GM21825 (cell line): ENCODE measurements at regions not wholly inside any gene's neighbourhood (a gene's known extent, or its start where the extent isn't known, plus 50 kb on each side); places are given as distances from the start of the nearest gene placed in this dataset.
"Not testable (repeated sequence)": the region's sequence is repeated elsewhere in the genome, so short reads cannot be mapped to it uniquely, and the experiment has no call there.

ENCODE experiments used
- ATAC-seq: cut with Tn5 transposase; IDR thresholded peaks from one replicate; pipeline ENCODE4 v1.9.1; 2021; ENCODE audit warnings: mild to moderate bottlenecking, moderate library complexity; ENCODE audit not compliant: unreplicated experiment

GRCh38 chr15:20019758-20020157 is 521.8 kb downstream of the GOLGA6L6 start:
- not testable (repeated sequence) for ATAC-seq

GRCh38 chr15:20017581-20017980 is 524.0 kb downstream of the GOLGA6L6 start:
- ATAC-seq = not testable (repeated sequence)

- ATAC-seq = not testable (repeated sequence)
Observed at GRCh38 chr15:20016941-20017340, 524.7 kb downstream of the GOLGA6L6 start.

GRCh38 chr15:20012837-20013236 is 528.8 kb downstream of the GOLGA6L6 start:
- not testable (repeated sequence) for ATAC-seq

- ATAC-seq = not testable (repeated sequence)
Observed at GRCh38 chr15:20010759-20011158, 530.8 kb downstream of the GOLGA6L6 start.

GRCh38 chr15:20009619-20010018 is 532.0 kb downstream of the GOLGA6L6 start:
- ATAC-seq = not testable (repeated sequence)

- not testable (repeated sequence) for ATAC-seq
Observed at GRCh38 chr15:20007338-20007737, 534.3 kb downstream of the GOLGA6L6 start.

GRCh38 chr15:20003471-20003870 is 538.1 kb downstream of the GOLGA6L6 start:
- not testable (repeated sequence) for ATAC-seq

GRCh38 chr15:20002560-20002959 is 539.0 kb downstream of the GOLGA6L6 start:
- not testable (repeated sequence) for ATAC-seq

GRCh38 chr15:19996574-19997194 is 544.9 kb downstream of the GOLGA6L6 start:
- not testable (repeated sequence) for ATAC-seq

- not testable (repeated sequence) for ATAC-seq
Observed at GRCh38 chr15:19995296-19995695, 546.3 kb downstream of the GOLGA6L6 start.

- ATAC-seq = no peak
Observed at GRCh38 chr15:19992428-19992827, 549.2 kb downstream of the GOLGA6L6 start.

- ATAC-seq = no peak
Observed at GRCh38 chr15:19988094-19988660, 553.4 kb downstream of the GOLGA6L6 start.

GRCh38 chr15:19987389-19988048 is 554.1 kb downstream of the GOLGA6L6 start:
- no peak for ATAC-seq

- no peak for ATAC-seq
Observed at GRCh38 chr15:19984101-19984500, 557.5 kb downstream of the GOLGA6L6 start.

GRCh38 chr15:19974998-19975397 is 566.6 kb downstream of the GOLGA6L6 start:
- no peak for ATAC-seq

GRCh38 chr15:19973718-19974117 is 567.9 kb downstream of the GOLGA6L6 start:
- ATAC-seq = no peak

- ATAC-seq = not testable (repeated sequence)
Observed at GRCh38 chr15:19972582-19972981, 569.0 kb downstream of the GOLGA6L6 start.

GRCh38 chr15:19965574-19965973 is 576.0 kb downstream of the GOLGA6L6 start:
- not testable (repeated sequence) for ATAC-seq

GRCh38 chr15:19964480-19964879 is 577.1 kb downstream of the GOLGA6L6 start:
- not testable (repeated sequence) for ATAC-seq

GRCh38 chr15:19956124-19956796 is 585.3 kb downstream of the GOLGA6L6 start:
- no peak for ATAC-seq
